ENCODE measurements at regions not wholly inside any gene's neighbourhood (a gene's known extent, or its start where the extent isn't known, plus 50 kb on each side); places are given as distances from the start of the nearest gene placed in this dataset.
"Not testable (repeated sequence)": the region's sequence is repeated elsewhere in the genome, so short reads cannot be mapped to it uniquely, and the experiment has no call there.

DNA sequence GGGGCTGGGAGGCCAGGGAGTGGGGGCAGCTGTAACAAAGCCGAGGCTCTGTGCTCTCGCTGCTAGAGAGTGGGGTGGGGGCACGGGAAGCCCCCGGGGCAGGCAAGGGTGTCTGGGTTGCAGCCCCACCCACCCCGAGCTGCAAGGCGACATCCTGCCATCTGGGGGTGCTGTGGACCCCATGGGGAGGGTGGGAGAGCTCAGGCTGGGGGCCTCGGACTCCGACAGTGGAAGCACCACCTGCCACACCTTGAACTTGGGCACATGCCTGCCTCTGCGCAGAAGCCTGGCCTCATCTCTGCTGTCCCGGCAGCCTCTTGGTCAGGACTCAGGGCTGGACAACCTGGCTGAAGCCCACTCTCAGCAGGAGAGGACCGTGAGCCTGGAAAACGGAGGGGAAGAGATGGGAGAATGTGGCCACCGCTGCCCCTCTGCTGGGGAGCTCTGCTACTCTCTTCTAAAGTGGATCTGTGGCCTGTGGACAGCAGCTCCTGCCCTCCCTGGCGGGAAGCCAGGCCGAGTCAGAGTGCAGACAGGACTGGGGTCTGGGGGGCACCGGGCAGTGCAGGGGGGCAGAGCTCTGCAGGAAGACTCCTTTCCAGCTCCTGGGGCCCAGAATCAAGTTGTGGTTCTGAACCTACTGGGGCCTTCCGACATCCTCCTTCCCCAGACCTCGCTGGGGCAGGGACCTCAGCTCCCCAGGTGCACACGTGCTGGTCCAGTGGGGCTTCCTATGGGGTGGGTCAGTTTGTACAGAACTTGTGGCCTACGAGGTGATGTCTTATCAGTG, 207.2 kb downstream of the BANP start:
- H3K27ac ChIP-seq; DNase-seq (ENCODE audit: low spot score); POLR2A ChIA-PET (ENCODE audit: low non-redundant PET): not testable (repeated sequence)
- CTCF ChIA-PET: interaction anchor here (0.6 kb wide), 1 partner anchor 231 kb away, joined by 3 read pairs; no protein-coding TSS in a partner anchor

DNA sequence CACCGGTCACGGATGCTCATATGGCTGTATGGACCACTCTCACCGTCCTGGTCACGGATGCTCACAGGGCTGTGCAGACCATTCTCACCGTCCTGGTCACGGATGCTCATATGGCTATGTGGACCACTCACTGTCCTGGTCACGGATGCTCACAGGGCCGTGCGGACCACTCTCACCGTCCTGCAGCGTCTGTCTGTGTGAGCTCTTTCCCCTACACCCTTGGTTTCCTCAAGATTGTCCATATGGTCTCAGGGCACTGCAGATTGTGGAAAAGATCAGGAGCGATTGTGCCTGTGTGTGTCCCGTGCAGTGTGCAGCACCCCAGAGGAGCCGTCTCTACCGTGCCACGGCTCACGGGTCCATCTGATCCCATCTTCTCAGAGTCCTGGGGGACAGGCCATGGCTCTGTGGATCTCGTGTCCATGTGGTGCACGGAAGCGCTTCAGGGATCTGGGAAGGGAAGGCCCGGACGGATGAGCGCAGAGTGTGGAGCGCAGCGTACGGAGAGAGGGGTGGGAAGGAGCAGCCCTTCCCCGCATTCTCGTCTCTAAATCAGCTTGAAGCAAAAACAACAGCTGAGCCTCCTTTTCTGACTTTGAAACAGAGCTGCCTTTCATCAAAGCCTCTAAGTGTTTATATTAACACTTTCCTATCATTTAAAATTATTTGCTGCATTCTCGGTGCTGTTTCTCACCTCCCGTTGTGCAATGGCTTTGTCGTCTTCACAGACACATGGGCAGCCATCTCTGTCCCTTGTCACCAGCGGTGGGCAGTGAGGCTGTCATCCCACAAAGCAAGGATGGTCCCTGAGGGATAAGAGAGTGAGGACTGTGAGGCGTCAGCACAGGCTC, 208.0 kb downstream of the BANP start:
- CTCF ChIA-PET: interaction anchor here (0.6 kb wide), 1 partner anchor 230 kb away, joined by 3 read pairs; no protein-coding TSS in a partner anchor
- POLR2A ChIA-PET (ENCODE audit: low non-redundant PET); H3K27ac ChIP-seq; DNase-seq (ENCODE audit: low spot score): not testable (repeated sequence)

- POLR2A ChIA-PET (ENCODE audit: low non-redundant PET); CTCF ChIA-PET; DNase-seq (ENCODE audit: low spot score); H3K27ac ChIP-seq: not testable (repeated sequence)
Observed at GRCh38 chr16:88159897-88160335, 208.7 kb downstream of the BANP start.

DNA sequence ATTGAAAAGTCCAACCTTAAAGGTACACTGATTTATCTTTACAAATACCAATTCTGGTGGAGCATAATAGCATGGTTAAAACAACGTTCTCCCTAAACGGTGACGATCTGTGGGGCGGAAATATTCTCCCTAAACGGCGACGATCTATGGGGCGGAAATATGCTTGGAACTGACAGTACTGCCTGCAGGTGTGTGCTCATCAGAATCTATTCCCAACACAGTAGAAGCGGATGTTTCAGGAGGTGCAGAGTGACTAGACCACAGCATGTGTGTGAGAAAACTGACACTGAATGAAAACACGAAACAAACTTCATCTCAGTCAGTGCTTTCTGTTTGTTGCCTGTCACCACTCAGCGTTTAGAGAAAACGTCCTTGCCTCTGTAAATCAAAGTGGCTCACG, 210.0 kb downstream of the BANP start:
- POLR2A ChIA-PET (ENCODE audit: low non-redundant PET); H3K27ac ChIP-seq; DNase-seq (ENCODE audit: low spot score); CTCF ChIA-PET: not testable (repeated sequence)

DNA sequence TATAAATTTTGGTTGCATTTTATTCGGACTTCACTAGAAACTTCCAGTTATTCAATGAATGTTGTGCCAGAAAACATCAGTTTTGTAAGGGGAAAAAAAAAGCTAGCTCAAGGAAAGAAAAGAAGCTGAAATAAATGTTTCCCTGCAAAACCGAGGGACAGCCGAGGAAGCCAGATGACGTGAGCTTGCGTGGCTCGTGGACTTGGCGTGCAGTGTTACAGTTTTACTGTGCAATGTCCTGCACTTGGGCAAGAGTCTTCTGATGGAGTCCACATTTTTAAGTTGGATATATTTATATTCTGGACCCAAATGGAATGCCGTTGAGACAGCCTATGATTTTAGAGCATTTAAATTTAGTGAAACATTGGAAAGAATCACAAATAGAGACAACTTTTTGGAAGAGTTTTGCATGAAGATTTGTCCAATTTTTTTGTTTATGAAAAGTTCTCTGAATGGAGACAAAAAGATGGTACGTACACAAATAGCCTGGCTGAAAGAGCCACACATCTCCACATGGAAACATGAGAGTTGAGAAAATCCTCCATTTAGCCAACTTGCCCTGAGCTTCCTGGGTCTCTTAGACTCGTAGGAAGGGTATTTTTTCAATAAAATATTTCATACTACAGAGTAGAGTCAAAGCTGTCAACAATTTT, 210.5 kb downstream of the BANP start:
- POLR2A ChIA-PET (ENCODE audit: low non-redundant PET); CTCF ChIA-PET; H3K27ac ChIP-seq; DNase-seq (ENCODE audit: low spot score): not testable (repeated sequence)

DNA sequence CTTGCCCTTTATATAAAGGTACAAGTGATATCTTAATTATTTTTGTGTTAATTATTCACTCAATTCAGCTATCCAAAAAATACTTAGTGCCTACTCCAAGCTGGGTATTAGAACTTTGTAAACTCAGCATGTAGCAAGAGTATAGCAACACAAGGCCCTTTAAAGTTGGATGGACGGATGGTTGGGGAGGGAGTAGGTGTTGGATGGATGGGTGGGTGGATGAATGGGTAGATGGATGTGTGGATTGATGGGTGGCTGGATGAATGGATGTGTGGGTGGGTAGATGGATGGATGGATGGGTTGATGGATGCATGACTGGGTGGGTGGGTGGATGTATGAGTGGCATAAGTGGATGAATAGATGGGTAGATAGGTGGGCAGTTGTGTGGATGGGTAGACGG, 211.5 kb downstream of the BANP start:
- DNase-seq (ENCODE audit: low spot score): not testable (repeated sequence)

GRCh38 chr16:88164196-88165039, 213.2 kb downstream of the BANP start:
- POLR2A ChIA-PET (ENCODE audit: low non-redundant PET); CTCF ChIA-PET; H3K27ac ChIP-seq; DNase-seq (ENCODE audit: low spot score): not testable (repeated sequence)

More for the DNA sequence above, 211.5 kb downstream of the BANP start:
- CTCF ChIA-PET; POLR2A ChIA-PET (ENCODE audit: low non-redundant PET); H3K27ac ChIP-seq: not testable (repeated sequence)

DNA sequence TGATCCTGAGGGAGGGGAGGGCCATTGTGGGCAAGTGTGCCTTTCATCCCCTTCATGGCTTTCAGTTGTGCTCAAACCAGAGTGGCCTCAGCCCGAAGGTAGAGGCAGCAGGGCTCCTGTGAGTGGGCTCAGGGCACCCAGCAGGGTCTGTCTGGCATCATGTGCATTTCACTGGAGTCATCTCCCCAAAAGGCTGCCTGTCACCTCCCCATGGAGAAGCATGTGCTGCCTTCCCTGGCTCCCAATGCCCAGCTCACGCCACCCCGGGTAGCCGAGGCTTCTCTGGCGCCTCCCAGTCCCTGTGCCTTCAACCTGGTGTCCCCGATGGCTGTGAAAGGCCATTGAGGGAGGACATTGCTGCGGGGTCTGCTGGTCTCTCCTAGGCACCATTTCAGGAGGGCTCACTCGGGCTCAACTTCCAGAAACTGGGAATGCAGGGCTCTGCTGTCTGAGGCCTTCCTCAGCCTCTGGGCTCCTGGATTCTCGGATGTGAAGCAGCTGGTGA, 213.9 kb downstream of the BANP start:
- CTCF ChIA-PET; POLR2A ChIA-PET (ENCODE audit: low non-redundant PET); DNase-seq (ENCODE audit: low spot score); H3K27ac ChIP-seq: not testable (repeated sequence)

DNA sequence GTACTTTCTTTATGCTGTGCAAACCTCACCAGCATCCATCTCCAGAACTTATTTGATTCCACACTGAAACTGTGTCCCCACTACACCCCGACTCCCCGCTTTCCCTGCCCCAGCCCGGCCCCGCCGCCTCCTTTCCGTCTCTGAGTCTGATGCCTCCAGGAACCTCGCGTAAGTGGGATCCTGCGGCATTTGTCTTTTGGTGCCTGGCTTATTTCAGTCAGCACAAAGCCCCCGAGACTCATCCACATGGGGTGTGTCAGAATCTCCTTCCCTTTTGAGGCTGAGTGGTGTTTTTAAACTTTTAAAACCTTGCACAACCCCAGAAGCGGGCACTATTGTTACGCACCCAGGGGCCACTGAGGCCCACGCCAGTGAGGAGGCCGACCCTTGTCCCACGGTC, 214.4 kb downstream of the BANP start:
- CTCF ChIA-PET; H3K27ac ChIP-seq; DNase-seq (ENCODE audit: low spot score); POLR2A ChIA-PET (ENCODE audit: low non-redundant PET): not testable (repeated sequence)

- DNase-seq (ENCODE audit: low spot score); POLR2A ChIA-PET (ENCODE audit: low non-redundant PET); CTCF ChIA-PET; H3K27ac ChIP-seq: not testable (repeated sequence)
Observed at GRCh38 chr16:88166209-88166773, 215.1 kb downstream of the BANP start.

GRCh38 chr16:88167798-88168556, 214.8 kb upstream of the ZNF469 start:
- CTCF ChIA-PET; POLR2A ChIA-PET (ENCODE audit: low non-redundant PET); H3K27ac ChIP-seq; DNase-seq (ENCODE audit: low spot score): not testable (repeated sequence)

- DNase-seq (ENCODE audit: low spot score); H3K27ac ChIP-seq; POLR2A ChIA-PET (ENCODE audit: low non-redundant PET); CTCF ChIA-PET: not testable (repeated sequence)
Observed at GRCh38 chr16:88168557-88168949, 214.2 kb upstream of the ZNF469 start.

GRCh38 chr16:88169136-88169830, 213.5 kb upstream of the ZNF469 start:
- H3K27ac ChIP-seq; POLR2A ChIA-PET (ENCODE audit: low non-redundant PET); CTCF ChIA-PET; DNase-seq (ENCODE audit: low spot score): not testable (repeated sequence)

- DNase-seq (ENCODE audit: low spot score); POLR2A ChIA-PET (ENCODE audit: low non-redundant PET); H3K27ac ChIP-seq; CTCF ChIA-PET: not testable (repeated sequence)
Observed at GRCh38 chr16:88169831-88170165, 213.0 kb upstream of the ZNF469 start.

All from RWPE1 (cell line).